Activated T-helper 2 cell treated with anti-CD3 and anti-CD28 coated beads, Interferon-gamma antibody, Interleukin-2, Interleukin-4, amounts not matched to agents 10 μg/mL and 5 μg/mL and 100 μg/mL, durations not matched to agents 14 hours and 24 hours and 36 hours (primary cell): ENCODE measurements at regions not wholly inside any gene's neighbourhood (a gene's known extent, or its start where the extent isn't known, plus 50 kb on each side); places are given as distances from the start of the nearest gene placed in this dataset.

Experiments
- DNase-seq: peaks from one replicate; pipeline ENCODE4 v3.0.0; 2021; ENCODE audit warnings: low spot score
- H3K27ac Mint-ChIP-seq: one replicate; pipeline ENCODE4 v1.8.0; 2021; ENCODE audit warnings: mixed read lengths
- H3K27me3 Mint-ChIP-seq: one replicate; pipeline ENCODE4 v1.8.0; 2021; ENCODE audit warnings: low read depth, mixed read lengths
- H3K36me3 Mint-ChIP-seq: one replicate; pipeline ENCODE4 v1.8.0; 2021; ENCODE audit warnings: low read depth, mixed read lengths
- H3K4me1 Mint-ChIP-seq: one replicate; pipeline ENCODE4 v1.8.0; 2021; ENCODE audit warnings: low read depth, mixed read lengths
- H3K4me3 Mint-ChIP-seq: one replicate; pipeline ENCODE4 v1.8.0; 2021; ENCODE audit warnings: low read depth, mild to moderate bottlenecking, moderate library complexity, mixed read lengths
- H3K9me3 Mint-ChIP-seq: one replicate; pipeline ENCODE4 v1.8.0; 2021; ENCODE audit warnings: mixed read lengths
- intact Hi-C: fragments of 100-400 bp; cut with micrococcal nuclease; formaldehyde crosslinking; loops from one replicate; pipeline ENCODE4 v1.15.1; 2023

DNA sequence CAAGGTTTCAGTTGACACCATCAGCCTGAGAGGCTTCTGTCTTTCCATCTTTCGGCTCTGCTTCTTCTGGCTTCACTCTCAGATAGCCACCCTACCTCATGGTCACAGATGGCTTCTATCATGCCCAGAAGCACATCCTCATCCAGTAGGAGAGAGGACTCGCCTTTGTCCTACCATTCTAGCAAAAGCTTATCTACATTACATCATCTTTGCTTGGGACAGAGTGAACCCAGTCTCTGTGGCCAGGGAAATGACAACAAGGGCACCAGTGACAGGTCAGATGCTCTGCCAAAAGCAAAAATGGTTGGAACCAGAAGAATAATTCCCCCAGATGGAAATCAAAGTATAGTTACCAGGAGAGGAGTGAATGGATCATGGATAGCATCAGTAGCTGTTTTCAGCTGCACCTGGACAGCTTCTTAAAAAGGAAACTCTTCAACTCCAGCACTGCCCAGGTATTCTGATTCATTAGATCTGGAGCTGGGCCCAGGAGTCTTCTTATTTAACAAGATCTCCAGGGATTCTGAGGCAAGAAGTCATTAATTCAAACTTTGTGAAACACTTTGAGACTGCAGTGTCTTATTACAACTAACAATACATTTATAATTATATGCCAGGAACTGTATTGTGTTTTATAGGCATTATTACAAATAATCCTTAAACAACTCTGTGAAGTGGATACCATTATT, 257.7 kb upstream of the UBE2E3 start:
- no peaks in the 10 kb centered on the region for H3K4me1 Mint-ChIP-seq
- no peaks in the 10 kb centered on the region for H3K27me3 Mint-ChIP-seq
- no peak overlapping the region for H3K27ac Mint-ChIP-seq
- H3K4me3 Mint-ChIP-seq: no peak overlapping the region
- intact Hi-C loops: no loop called here
- DNase-seq: no peak
- no peaks in the 10 kb centered on the region for H3K36me3 Mint-ChIP-seq
- H3K9me3 Mint-ChIP-seq: no peaks in the 10 kb centered on the region

DNA sequence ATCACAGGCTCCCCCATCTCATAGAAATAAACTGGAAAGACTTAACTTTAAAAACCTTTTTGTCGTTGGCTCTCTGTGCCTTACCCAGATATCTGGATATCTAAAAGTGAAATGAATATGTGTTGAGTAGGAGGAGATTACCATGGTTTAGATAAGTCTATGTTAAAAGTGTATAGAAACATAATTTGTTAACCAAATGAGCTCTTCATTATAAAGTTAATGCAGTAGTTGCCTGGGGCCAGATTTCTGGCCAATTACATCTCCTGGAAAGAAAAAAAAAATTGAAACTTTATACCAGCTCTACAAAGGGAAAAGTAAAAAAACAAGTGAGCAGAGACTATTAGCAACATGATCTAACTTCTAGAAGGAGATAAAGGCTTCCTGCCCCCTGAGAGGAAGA, 259.6 kb upstream of the UBE2E3 start:
- intact Hi-C loops: no loop called here
- no peak for DNase-seq

DNA sequence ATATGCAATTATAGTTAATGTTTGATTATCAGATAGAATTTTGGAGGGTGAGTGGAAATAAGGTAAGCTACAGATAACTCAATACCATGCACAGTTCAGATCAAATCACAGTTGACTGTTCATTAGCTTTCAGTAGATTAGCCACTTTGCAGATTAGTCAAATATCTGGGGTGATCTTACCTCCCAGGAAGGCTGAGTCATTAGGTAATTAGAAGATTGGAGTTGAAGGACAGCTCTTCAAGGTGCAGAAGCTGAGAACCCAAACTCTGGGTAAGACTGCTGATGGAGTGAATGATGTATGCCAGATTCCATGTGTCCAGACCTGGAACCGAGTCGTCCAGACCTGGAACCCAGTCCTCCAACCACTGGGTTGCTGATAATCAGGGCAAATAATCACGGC, 262.8 kb upstream of the UBE2E3 start:
- no peak for DNase-seq
- intact Hi-C loops: no loop called here
- Mint-ChIP-seq H3K27ac (no peak overlapping the region), H3K27me3 (peaks cover 2% of the 10 kb centered on the region), H3K4me1 (no peaks in the 10 kb centered on the region), H3K36me3 (no peaks in the 10 kb centered on the region), H3K9me3 (no peaks in the 10 kb centered on the region), H3K4me3 (no peak overlapping the region)

More for the DNA sequence above, 259.6 kb upstream of the UBE2E3 start:
- Mint-ChIP-seq H3K27ac (no peak overlapping the region), H3K4me1 (no peaks in the 10 kb centered on the region), H3K4me3 (no peak overlapping the region), H3K27me3 (peaks cover 2% of the 10 kb centered on the region), H3K9me3 (no peaks in the 10 kb centered on the region), H3K36me3 (no peaks in the 10 kb centered on the region)

DNA sequence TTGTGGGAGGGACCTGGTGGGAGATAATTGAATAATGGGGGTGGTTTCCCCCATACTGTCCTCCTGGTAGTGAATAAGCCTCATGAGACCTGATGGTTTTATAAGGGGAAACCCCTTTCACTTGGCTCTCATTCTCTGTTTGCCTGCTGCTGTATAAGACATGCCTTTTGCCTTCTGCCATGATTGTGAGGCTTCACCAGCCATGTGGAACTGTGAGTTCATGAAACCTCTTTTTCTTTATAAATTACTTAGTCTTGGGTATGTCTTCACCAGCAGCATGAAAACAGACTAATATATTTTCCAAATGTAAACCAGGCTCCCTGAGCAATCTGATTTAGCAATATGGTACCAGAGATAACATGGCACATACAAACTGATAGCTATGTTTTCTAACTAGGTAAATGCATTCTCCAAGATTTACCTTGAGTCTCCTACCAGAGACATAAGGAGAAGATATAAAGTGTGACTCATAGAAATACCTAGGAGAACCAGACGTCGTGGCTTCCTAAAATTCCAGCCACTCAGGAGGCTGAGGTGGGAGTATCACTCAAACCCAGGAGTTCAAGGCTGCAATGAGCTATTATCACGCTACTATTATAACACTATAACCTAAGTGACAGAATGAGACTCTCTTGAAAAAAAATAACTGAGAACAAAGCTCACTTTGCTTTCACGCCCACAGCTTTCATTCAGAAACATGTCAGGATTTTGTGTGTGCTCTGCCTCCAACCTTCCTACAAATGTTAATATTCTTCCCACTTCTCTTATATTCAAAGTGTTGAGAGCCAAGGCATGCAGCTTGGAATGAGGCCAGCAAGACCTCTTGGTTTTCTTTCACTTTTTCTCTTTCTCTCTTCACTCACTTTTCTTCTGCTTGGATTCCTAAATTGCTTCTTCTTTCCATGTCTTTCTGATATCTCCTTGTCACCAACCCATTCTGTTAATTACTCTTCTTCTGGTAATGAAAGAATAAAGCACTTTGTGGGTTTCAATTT, 263.9 kb upstream of the UBE2E3 start:
- no peak overlapping the region for H3K4me3 Mint-ChIP-seq
- H3K36me3 Mint-ChIP-seq: no peaks in the 10 kb centered on the region
- H3K4me1 Mint-ChIP-seq: no peaks in the 10 kb centered on the region
- H3K9me3 Mint-ChIP-seq: no peaks in the 10 kb centered on the region
- H3K27me3 Mint-ChIP-seq: peaks cover 2% of the 10 kb centered on the region
- intact Hi-C loops: no loop called here
- H3K27ac Mint-ChIP-seq: no peak overlapping the region
- DNase-seq: no peak

DNA sequence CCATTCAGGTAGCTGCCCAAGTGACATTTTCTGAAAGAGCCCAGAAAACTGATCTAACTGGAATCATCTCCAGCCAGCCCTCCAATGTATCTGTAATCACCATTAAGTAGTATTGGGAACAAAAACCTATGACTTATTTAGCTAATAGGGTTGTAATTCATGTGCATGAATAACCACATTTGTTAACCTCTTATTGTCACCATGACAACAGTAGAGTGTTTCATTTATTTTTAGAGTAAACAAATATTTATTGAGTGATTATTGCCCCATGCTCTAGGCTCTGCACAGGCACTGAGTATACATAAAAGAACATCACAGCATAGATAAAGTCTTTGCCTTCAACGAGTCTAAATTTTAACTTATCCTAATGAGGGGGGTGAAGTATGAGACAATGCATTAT, 265.4 kb upstream of the UBE2E3 start:
- Mint-ChIP-seq H3K27ac (no peak overlapping the region), H3K4me1 (no peaks in the 10 kb centered on the region), H3K4me3 (no peak overlapping the region), H3K9me3 (no peaks in the 10 kb centered on the region), H3K27me3 (peaks cover 2% of the 10 kb centered on the region), H3K36me3 (no peaks in the 10 kb centered on the region)
- intact Hi-C loops: no loop called here
- no peak for DNase-seq

DNA sequence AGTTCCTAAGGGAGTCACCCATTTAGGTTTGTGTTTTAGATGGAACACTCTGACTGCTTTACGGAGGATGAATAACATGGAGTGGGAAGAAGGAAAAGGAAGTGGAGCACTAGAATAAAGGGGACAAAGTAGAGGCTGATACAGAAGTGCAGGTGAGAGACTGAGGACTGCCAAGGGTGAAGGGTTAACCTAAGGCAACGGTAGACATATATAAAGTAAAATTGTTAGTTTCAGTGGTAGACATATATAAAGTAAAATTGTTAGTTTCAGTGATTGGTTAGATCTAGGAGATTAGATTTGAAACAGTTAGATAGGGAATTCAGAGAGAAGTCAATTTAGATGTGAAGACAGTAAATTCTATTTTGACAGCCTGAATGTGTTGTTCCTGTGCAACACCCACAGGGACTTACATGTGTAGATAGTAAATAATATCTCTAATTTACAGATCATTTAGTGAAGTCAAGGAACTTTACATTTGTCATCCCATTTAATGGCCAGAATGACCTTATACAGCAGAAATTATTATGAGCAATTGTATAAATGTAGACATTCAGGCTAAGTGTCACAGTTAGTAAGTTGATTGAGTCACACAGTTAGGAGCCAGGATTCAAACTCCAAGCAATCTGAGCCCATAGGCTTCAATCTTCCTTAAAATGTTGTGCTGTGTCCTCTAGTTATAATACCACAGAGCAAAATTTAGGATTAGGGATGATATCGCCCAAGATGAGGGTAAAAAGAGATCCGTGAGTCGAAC, 270.8 kb upstream of the UBE2E3 start:
- Mint-ChIP-seq H3K9me3 (no peaks in the 10 kb centered on the region), H3K4me3 (no peak overlapping the region), H3K36me3 (no peaks in the 10 kb centered on the region), H3K27me3 (no peaks in the 10 kb centered on the region), H3K27ac (no peak overlapping the region), H3K4me1 (no peaks in the 10 kb centered on the region)
- intact Hi-C loops: no loop called here
- DNase-seq: no peak

DNA sequence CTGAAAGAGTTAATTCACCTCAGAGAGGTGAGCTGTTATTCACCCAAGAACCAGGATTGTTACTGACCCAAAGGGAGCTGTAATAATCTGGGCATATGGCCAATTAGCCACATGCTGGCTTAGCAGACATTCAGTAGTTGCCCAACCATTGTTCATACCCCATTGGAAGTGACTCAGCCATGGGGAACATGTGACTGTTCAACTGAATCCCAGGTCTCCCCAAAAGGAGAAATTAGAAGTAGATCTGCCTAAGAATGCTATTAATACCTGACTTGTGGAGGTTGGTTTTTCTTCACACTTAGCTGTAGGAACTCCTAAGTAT, 272.6 kb upstream of the UBE2E3 start:
- no peak overlapping the region for H3K4me3 Mint-ChIP-seq
- no peaks in the 10 kb centered on the region for H3K4me1 Mint-ChIP-seq
- H3K36me3 Mint-ChIP-seq: no peaks in the 10 kb centered on the region
- intact Hi-C loops: no loop called here
- no peak overlapping the region for H3K27ac Mint-ChIP-seq
- no peaks in the 10 kb centered on the region for H3K27me3 Mint-ChIP-seq
- no peaks in the 10 kb centered on the region for H3K9me3 Mint-ChIP-seq
- DNase-seq: no peak

DNA sequence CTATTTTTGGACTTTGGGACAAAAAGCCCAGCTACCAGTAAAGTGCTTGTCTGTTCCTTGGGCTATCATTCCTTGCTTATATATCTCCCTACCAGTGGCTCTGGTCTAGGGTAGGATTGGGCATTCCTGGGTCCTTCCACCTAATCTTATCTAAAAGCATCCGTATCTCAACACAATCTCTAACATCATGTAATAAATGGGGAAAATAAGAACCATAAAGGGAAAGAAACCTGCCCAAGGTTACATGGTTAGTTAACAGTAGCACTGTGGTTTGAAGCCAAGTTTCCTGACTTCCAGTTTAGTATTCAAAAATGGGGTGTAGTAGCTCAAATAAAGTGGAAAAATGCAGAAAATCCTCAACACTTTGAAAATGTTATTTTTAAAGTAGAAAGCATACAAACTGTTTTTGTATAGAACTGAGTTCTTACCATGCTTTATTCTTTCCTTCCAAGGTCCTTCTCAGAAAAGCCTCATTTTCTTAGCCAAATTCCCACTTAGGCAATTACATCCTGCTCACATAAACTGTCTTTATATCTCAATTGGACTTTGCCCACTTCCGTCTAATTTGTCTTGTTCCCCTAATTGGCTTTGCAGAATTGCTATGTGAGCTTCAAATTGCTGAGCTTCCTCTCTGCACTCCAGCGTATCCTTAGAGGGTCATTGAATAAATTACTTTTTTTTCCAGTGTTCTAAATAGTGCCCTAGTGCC, 273.1 kb upstream of the UBE2E3 start:
- Mint-ChIP-seq H3K9me3 (no peaks in the 10 kb centered on the region), H3K4me1 (no peaks in the 10 kb centered on the region), H3K4me3 (no peak overlapping the region), H3K36me3 (no peaks in the 10 kb centered on the region), H3K27ac (no peak overlapping the region), H3K27me3 (no peaks in the 10 kb centered on the region)
- intact Hi-C loops: no loop called here
- DNase-seq: no peak

DNA sequence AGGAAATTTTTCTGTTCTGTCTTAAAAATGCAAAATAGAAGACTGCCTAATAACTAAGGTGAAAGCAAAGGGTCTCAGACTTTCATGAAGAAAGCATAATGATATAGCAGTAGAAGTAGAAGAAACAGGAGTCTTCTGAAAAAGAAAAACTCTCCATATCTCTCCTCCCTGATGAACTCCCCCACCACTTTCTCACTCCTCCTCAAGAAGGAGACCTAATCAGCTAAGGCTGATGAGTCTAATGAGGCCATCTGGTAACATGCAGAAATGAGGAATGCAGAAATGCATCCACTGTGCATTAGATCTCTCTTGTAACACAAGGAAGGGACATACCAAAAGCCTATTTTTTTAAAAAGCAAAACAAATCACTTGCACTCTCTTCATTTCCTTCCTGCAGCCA, 273.7 kb upstream of the UBE2E3 start:
- Mint-ChIP-seq H3K36me3 (no peaks in the 10 kb centered on the region), H3K9me3 (no peaks in the 10 kb centered on the region), H3K27me3 (no peaks in the 10 kb centered on the region), H3K4me1 (no peaks in the 10 kb centered on the region), H3K27ac (no peak overlapping the region), H3K4me3 (no peak overlapping the region)
- intact Hi-C loops: no loop called here
- no peak for DNase-seq

DNA sequence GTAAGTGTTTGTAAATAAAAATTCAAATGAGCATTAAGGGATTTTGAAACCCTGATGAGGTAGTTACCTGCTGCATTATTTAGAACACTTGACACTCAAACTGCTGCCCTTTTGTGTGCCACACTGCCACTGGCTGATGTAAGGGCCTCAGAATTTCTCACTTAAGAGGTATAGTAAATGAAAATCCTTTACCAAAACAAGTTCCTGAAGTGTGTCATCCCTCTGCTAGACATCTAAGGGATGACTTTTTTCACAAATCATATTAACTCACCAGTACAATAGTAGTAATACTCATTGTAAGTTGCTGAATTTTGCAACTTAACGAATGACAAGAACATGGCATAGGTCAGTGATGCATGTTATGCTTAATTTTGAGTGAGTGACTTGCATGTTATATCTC, 274.9 kb upstream of the UBE2E3 start:
- no peak overlapping the region for H3K27ac Mint-ChIP-seq
- no peaks in the 10 kb centered on the region for H3K4me1 Mint-ChIP-seq
- no peak overlapping the region for H3K4me3 Mint-ChIP-seq
- DNase-seq: no peak
- intact Hi-C loops: no loop called here
- no peaks in the 10 kb centered on the region for H3K27me3 Mint-ChIP-seq
- H3K36me3 Mint-ChIP-seq: no peaks in the 10 kb centered on the region
- no peaks in the 10 kb centered on the region for H3K9me3 Mint-ChIP-seq

DNA sequence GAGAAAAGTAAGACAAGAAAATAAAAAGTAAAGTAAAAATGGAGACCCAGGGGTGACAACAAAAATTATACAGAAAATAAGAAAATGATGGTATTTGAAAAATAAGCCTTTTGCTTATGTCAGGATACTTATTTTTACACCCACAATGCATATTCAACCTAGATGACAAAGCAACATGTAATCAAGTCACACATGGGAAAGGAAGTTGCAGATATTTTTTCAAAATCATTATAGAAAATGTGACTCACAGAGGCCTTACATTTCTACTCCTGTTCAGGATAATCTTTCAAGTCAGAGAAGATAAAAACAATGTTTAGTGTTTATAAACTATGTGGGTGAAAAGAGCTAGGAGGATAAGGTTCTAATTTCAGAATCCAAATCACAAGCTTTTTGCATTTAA, 275.3 kb upstream of the UBE2E3 start:
- H3K4me1 Mint-ChIP-seq: no peaks in the 10 kb centered on the region
- no peak for DNase-seq
- intact Hi-C loops: no loop called here
- H3K36me3 Mint-ChIP-seq: no peaks in the 10 kb centered on the region
- H3K27me3 Mint-ChIP-seq: no peaks in the 10 kb centered on the region
- no peak overlapping the region for H3K4me3 Mint-ChIP-seq
- H3K27ac Mint-ChIP-seq: no peak overlapping the region
- no peaks in the 10 kb centered on the region for H3K9me3 Mint-ChIP-seq

DNA sequence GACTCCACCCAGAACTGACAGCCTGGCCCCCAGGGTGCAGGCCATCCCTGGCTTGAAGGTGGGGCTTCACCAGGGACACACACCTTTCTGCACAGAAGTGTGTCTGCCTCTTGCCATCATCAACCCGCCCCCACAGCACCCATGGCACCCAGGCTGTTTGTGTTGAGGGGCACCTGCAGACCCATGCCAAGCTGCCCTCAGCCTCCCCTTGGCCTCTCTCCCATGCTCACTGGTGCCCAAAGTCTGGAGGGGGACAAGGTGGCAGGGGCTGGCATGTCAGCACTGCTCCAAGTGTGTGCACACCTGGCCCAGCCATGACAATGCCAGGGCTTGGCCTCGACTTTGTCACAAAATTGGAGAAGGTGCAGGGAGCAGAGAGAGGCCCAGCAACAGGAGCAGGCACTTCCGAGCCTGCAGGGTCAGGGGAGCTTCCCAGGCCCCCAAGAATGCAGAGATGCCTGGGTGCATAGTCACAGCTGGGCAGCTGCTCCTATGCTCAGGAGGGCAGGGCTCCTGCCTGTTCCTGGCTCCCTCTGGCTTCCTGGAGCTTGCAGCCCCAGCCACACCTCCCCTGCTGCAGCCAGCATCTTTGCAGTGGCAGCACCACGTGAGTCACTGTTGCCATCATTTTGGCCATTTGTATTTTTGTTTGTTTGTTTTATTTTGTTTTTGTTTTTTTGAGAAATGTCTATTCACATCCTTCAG, 280.6 kb upstream of the UBE2E3 start:
- no peak overlapping the region for H3K4me3 Mint-ChIP-seq
- H3K27ac Mint-ChIP-seq: no peak overlapping the region
- no peaks in the 10 kb centered on the region for H3K9me3 Mint-ChIP-seq
- no peaks in the 10 kb centered on the region for H3K36me3 Mint-ChIP-seq
- no peaks in the 10 kb centered on the region for H3K27me3 Mint-ChIP-seq
- intact Hi-C loops: no loop called here
- DNase-seq: no peak
- no peaks in the 10 kb centered on the region for H3K4me1 Mint-ChIP-seq
